ENCODE measurements at regions not wholly inside any gene's neighbourhood (a gene's known extent, or its start where the extent isn't known, plus 50 kb on each side); places are given as distances from the start of the nearest gene placed in this dataset.

DNA sequence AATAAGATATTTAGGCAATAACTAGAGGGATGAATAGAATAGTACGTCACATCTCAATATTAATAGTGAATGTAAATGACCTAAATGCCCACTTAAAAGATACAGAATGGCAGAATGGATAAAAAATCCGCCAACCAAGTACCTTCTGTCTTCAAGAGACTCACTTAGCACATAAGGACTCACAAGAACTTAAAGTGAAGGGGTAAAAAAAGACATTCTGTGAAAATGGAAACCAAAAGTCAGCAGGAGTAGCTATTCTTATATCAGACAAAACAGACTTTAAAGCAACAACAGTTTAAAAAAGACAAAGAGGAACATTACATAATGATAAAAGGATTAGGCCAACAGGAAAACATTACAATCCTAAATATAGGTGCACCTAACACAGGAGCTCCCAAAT lies 56.7 kb upstream of the DSC1 start:
- TF ChIP-seq POLR2AphosphoS5 (IDR thresholded peaks at IDR 0.05) (no peak), EP300 (IDR thresholded peaks at IDR 0.05) (no peak)

All from esophagus muscularis mucosa (tissue), 3 donors.